BE2C (cell line): ENCODE measurements at regions not wholly inside any gene's neighbourhood (a gene's known extent, or its start where the extent isn't known, plus 50 kb on each side); places are given as distances from the start of the nearest gene placed in this dataset.

Source experiments
- DNase-seq: peaks from one replicate; pipeline ENCODE4 v3.0.0-alpha.2; 2020
- H3K27me3 ChIP-seq: fragments of 250-450 bp; sonication (Bioruptor Pico); 2 replicates; pipeline ENCODE4 v1.5.1; 2020; ENCODE audit warnings: mild to moderate bottlenecking
- H3K36me3 ChIP-seq: fragments of 250-450 bp; sonication (Bioruptor Pico); 2 replicates; pipeline ENCODE4 v1.5.1; 2020; ENCODE audit warnings: mild to moderate bottlenecking
- H3K4me1 ChIP-seq: fragments of 250-450 bp; sonication (Bioruptor Pico); 2 replicates; pipeline ENCODE4 v1.5.1; 2020
- H3K4me3 ChIP-seq: 2 replicates; pipeline ENCODE4 v1.5.1; 2011; ENCODE audit warnings: low read depth, low read length
- H3K9me3 ChIP-seq: fragments of 250-450 bp; sonication (Bioruptor Pico); 2 replicates; pipeline ENCODE4 v1.5.1; 2020
- TF ChIP-seq, protein P1 (sequence below): IDR thresholded peaks from 2 replicates; pipeline ENCODE4 v1.5.1; 2012; ENCODE audit warnings: mild to moderate bottlenecking, low read depth, low read length

- no peaks in the 10 kb centered on the region for H3K9me3 ChIP-seq
- H3K27me3 ChIP-seq = no peaks in the 10 kb centered on the region
- TF ChIP-seq, protein P1, sequence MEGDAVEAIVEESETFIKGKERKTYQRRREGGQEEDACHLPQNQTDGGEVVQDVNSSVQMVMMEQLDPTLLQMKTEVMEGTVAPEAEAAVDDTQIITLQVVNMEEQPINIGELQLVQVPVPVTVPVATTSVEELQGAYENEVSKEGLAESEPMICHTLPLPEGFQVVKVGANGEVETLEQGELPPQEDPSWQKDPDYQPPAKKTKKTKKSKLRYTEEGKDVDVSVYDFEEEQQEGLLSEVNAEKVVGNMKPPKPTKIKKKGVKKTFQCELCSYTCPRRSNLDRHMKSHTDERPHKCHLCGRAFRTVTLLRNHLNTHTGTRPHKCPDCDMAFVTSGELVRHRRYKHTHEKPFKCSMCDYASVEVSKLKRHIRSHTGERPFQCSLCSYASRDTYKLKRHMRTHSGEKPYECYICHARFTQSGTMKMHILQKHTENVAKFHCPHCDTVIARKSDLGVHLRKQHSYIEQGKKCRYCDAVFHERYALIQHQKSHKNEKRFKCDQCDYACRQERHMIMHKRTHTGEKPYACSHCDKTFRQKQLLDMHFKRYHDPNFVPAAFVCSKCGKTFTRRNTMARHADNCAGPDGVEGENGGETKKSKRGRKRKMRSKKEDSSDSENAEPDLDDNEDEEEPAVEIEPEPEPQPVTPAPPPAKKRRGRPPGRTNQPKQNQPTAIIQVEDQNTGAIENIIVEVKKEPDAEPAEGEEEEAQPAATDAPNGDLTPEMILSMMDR = no peak
- H3K4me3 ChIP-seq = no peak overlapping the region
- H3K4me1 ChIP-seq = no peaks in the 10 kb centered on the region
- no peak for DNase-seq
- no peaks in the 10 kb centered on the region for H3K36me3 ChIP-seq
Measured at GRCh38 chr18:55647331-55647730, 59.3 kb upstream of the TCF4 start.

- no peak for DNase-seq
- Histone ChIP-seq H3K4me3 (no peak overlapping the region), H3K9me3 (no peaks in the 10 kb centered on the region), H3K4me1 (no peaks in the 10 kb centered on the region), H3K36me3 (no peaks in the 10 kb centered on the region), H3K27me3 (no peaks in the 10 kb centered on the region)
- TF ChIP-seq, protein P1 = no peak
Measured at GRCh38 chr18:55642191-55642590, 54.2 kb upstream of the TCF4 start.

- no peak for DNase-seq
- Histone ChIP-seq H3K36me3 (no peaks in the 10 kb centered on the region), H3K4me3 (no peak overlapping the region), H3K27me3 (no peaks in the 10 kb centered on the region), H3K9me3 (no peaks in the 10 kb centered on the region), H3K4me1 (no peaks in the 10 kb centered on the region)
- TF ChIP-seq, protein P1 = no peak
Measured at GRCh38 chr18:55641486-55641885, 53.5 kb upstream of the TCF4 start.
